Activated CD8-positive, alpha-beta memory T cell treated with anti-CD3 and anti-CD28 coated beads for 24 hours (primary cell): ENCODE measurements at regions not wholly inside any gene's neighbourhood (a gene's known extent, or its start where the extent isn't known, plus 50 kb on each side); places are given as distances from the start of the nearest gene placed in this dataset.
"Not testable (repeated sequence)": the region's sequence is repeated elsewhere in the genome, so short reads cannot be mapped to it uniquely, and the experiment has no call there.

Experiments
- DNase-seq: peaks from one replicate; pipeline ENCODE4 v3.0.0-alpha.2; 2020

DNA sequence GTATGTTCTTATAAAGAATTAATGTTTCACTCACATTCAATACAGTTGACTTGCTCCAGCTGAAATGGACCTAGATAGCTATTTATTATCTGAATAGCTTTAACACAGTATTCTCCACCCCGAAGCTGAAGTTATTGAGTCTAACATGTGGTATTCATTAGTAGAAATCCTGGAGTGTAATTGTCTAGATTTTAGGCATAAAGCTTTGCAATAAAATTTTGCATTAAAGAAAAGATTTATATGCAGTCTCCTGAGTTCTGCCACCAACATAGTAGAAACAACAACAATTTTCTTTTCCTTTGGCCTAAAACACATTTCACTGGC lies 90.2 kb upstream of the DCLK2 start:
- DNase-seq: no peak

DNA sequence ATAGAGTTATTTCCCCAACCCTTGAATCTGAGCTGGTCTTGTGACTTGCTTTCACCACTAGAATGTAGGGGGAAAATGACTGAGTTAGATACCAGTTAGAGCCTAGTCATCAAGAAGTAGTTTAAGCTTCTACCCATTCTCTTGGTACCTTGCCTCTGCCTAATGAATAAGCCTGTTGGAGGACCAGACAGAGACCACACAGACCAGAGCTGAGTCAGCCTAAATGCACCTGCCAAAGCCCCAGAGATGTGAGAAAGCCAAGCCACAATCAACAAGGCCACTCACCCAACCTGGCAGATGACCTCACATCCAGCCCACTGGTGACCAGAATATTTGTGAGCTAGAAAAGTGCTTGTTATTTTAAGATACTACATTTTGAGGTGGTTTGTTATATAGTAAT lies 85.2 kb upstream of the DCLK2 start:
- DNase-seq: no peak

DNA sequence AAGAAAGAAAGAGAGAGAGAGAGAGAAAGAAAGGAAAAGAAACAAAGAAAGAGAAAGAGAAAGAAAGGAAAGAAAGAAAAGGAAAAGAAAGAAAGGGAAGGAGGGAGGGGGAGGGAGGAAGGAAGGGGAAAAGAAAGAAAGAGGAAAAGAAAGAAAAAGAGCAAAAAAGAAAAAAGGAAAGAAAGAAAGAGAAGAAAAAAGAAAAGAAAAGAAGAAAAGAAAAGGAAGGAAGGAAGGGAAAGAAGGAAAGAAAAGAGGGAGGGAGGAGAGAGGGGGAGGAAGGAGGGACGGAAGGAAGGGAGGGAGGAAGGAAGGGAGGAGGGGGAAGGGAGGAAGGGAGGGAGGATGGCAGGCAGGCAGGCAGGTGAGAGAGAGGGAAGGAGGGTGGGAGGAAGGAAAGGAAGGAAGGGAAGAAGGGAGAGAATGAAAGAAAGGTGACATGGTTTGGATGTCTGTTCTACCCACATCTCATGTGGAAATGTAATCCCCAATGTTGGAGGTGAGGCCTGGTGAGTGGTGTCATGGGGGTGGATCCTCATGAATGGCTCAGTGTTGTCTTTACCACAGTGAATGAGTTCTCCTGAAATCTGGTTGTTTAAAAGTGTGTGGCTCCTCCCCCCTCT lies 83.0 kb upstream of the DCLK2 start:
- DNase-seq: no peak

DNA sequence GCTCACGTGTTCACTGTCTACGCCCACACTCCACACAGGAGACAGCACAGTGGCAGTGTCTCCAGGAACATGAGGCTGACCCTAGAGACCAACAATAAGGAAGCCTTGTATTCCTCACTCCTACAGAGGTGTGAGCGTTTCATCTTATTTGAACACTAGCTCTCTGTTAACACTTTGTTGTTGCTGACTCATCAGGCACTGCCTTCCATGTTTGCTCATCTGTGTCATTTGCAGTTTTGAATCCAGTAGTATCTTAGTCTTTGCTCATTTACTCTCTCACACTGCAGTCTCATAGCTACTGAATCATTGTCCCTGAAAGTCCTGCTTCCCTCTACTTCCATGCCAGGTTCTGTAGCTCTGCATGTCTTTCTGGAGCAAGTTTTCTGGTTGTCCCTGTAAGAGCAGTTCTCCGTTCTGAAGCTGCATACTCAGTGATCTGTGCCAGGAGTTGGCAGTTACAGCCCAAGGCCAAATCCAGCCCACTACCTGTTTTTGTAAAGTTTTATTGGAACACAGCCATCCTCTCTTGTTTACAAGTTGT lies 80.3 kb upstream of the DCLK2 start:
- DNase-seq: no peak

DNA sequence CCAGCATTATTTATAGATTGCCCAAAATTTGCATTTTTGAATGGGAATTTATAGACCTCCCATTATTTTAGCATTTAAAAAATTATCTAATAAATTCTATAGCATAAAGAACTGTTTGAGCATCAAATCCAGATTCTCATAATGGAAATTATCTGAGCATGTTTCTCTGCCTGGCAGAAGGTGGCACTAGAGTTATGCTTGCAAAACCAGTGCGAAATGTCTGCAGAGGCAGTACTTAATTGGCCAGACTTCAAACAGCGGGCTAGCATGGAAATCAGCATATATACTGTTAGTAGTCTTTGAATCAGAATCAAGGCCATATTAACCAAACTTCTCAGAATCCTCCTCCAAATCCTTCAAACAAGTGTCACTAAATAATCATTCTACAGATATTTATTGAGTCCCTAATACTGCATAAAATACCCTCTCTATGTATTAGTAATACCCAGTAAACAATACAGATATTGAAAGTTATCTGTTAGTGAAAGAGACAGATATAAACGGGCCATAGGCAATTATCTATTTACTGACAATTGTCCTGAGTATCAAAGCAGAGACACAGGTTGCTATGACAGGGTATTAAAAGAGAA lies 78.7 kb upstream of the DCLK2 start:
- DNase-seq: no peak

DNA sequence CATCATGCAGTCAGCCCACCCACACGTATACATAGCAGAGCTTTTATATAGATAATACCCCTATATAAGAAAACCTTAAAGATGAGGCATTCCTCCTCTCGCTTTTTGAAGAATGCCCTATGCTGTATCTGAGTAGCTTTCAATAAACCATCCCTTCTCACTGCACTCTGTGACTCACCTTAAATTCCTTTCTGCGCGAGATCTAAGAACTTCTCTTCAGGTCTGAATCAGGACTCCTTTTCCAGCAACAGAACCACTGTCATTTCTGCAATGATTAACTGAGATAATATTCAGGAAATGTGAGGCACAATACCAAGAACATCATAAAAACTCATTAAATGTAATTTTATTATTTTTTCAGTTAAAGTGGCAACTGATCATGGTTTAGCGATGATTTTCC lies 76.4 kb upstream of the DCLK2 start:
- no peak for DNase-seq

DNA sequence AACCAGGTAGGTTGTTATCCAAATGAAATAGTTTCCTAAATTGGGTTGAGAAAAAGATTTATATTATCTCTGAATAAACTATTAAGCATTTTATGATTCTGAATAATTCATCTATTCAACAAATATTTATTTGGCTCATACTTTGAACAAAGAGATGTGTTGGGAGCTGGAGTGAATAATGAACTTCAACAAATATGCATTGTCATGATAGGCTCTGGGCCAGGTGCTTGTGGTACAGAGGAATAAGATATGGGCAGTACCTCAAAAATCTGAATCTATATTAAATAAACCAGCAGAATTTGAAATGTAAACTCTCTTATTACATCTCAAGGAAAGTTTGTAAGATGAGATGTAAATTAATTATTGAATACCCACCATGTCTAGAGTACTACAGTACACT lies 75.7 kb upstream of the DCLK2 start:
- DNase-seq: no peak

DNA sequence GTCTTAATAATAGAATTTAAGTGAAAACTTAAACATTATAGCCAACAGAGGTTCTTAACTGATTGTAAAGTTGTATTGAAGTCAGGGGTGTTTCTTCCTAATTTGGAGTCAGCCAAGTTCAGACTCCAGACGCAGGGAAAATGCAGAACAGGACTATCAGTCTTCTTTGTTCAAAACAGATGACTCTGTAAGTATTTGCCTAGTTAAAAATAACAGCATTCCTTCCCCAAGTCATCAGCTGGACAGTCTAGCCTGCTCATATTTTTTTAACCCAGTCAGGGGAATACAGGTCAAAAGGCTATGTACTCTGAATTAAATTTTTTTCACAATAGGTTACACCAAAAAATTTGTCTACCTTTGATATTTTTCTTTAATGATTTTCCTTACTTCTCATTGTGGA lies 73.8 kb upstream of the DCLK2 start:
- no peak for DNase-seq

DNA sequence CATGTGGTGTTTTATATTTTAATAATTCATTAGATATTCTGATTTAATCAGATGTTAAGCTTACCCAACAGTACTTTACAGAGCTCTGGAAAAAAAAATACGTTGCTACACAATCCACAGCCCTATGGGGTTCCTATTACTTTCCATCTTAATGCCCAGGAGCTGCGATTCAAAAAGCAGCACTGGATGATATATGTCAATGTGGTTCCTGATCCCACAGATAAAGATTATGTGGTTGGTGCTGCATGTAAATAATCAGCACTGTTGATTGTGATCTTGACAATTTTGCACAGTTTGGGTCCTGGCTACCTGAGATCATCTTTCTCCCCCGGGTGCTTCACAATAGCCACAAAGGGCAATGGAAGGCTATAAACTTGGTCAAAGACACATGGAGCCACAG lies 72.7 kb upstream of the DCLK2 start:
- DNase-seq: no peak

DNA sequence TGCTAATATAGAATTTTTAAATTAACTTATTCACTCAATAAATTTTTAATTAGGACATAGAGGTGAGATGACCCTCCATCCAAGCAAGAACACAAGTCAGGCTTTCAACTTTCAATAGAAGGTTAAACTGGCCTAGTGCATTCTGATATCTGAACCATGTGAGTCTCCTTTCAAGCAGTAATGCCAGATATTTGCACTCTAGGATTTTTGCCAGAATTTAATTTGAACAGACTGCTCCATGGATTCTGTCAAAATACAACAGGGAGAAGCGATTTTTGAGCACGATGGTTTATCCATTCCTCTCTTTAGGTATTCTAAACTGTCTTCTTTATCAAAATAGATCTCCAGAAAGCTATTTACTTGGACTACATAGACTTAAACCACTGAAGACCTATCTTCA lies 72.0 kb upstream of the DCLK2 start:
- no peak for DNase-seq

DNA sequence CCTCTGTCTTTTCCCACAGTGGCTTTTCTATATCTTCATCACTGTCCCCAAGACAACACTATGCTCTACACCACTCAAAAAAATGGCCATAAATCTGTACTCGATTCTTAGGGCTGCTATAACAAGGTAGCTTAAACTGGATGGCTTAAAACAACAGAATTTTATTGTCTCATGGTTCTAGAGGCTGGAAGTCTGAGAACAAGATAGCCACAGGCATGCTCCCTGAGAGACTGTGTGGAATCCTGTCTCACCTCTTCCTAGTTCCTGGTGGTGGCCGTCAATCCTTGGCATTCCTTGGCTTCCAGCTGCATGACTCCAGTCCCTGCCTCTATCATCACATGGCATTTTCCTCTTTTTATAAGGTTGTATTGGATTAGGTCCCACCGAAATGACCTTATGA lies 70.7 kb upstream of the DCLK2 start:
- no peak for DNase-seq

DNA sequence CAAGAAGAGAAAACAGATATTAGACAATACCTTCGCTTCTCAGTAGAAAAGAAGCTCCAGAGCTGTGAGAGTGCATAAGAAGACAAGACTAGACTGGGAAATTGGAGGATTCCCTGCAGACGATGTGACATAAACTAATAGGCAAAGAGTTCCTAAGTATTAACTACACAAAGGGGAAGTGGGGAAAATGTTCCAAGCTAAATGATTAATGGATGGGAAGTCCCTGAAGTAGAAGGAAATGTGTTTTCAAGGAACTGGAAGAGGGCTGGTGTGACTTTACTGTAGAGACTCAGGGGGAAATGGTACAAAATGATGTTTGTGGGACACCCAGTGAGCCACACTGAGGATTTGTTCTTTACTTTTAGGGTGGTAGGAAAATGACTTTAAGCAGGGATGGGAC lies 69.7 kb upstream of the DCLK2 start:
- no peak for DNase-seq

DNA sequence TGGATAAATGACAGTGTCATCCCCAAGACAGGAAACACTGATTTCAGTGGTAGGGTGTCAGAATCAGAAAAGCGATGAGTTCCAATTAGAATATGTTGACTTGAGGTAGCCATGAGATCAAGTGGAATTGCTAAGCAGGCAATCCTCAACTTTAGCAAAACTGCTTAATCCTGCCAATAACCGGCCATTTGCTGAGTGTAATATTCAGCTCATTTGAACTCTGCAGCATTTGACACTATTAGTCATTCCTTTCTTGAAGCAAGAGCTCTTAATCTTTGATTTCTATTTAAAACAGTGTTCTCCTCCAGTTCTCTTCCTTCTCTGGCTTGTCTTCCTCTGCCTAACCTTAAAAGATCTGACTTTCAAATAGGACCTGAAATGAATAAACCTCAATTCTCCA lies 68.7 kb upstream of the DCLK2 start:
- no peak for DNase-seq

DNA sequence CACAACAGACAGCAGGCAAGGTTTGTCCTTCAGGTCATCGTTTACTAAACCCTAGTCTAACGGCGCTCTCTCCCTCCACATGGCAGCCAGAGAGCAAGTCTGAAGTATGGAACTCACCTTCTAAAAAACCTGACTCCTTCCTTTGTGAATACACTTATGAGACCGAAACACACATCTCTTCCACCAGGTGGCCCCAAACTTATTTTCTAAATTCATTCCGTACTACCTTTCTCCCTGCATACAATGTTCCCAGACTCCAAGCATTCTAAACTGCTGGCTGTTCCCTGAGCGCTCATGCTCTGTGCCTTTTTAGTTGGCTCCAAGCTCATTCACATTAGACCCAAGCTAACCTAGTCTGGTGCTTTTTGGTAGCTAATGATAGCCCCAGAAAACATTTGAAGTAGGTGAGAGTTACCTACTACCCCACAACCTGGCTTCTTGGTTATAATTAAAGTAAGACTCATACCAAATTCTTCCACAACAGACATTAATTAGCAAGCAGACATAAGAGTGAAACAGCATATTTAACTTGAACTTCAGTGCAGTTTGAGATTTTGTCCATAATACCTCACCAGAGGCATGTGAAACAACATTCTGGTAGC lies 67.6 kb upstream of the DCLK2 start:
- DNase-seq: no peak

DNA sequence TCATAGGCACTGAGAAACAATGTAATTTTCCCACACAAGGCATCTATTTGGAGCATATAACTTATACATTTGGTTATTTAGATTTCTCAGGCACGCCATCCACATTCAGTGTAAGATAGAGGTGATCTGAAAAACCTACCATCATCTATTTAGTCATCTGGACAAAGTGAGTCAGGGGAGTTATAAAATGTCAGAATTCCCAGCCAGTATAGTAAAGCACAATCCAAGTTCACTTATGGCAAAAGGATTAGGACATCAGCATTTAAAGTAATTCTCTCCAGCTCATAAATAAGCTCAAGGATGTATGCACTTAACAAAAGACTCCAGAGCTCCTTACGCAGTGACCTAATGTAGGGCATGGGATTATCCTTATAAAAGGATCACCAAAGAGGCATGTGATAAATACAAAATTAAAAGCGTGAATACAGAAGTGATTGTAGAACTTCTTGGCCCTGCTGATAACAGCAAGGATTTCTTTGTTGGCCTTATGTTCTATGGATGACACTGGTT lies 65.3 kb upstream of the DCLK2 start:
- DNase-seq: no peak

DNA sequence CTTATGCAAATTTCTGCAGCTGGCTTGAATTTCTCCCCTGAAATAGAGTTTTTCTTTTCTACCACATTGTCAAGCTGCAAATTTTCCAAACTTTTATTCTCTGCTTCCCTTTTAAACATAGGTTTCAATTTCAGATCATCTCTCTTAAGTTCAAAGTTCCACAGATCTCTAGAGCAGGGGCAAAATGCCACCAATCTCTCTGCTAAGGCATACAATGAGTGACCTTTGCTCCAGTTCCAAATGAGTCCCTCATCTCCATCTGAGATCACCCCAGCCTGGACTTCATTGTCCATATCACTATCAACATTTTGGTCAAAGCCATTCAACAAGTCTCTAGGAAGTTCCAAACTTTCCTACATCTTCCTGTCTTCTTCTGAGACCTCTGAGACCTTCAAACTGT lies 62.3 kb upstream of the DCLK2 start:
- DNase-seq: not testable (repeated sequence)

DNA sequence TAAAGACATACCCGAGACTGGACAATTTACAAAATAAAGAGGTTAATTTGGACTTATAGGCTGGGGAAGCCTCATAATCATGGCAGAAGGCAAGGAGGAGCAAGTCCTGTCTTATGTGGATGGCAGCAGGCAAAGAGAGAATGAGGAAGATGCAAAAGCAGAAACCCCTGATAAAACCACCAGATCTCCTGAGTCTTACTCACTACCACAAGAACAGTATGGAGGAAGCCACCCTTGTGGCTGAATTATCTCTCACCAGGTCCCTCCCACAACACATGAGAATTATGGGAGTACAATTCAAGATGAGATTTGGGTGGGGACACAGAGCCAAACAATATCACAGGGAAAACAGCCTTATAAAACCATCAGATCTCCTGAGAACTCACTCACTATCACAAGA lies 61.6 kb upstream of the DCLK2 start:
- not testable (repeated sequence) for DNase-seq

DNA sequence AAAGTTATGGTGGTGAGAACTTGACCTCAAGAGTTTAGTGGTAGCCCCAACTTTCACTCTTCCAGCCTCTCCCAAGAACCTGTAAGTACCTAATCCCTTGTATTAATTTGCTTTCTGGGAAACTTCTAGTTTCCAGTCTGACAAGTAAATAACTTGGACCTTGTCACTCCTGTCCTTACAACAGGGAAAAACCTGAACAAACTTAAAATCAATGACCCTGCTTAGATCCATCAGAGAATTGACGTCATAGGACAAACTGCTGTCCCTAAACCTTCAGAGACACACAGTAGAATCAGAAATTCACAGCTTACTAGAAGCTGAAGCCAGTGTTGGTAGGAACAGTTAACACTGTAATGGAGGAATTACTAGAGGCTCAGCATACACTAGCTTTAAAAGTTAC lies 60.0 kb upstream of the DCLK2 start:
- DNase-seq: no peak

DNA sequence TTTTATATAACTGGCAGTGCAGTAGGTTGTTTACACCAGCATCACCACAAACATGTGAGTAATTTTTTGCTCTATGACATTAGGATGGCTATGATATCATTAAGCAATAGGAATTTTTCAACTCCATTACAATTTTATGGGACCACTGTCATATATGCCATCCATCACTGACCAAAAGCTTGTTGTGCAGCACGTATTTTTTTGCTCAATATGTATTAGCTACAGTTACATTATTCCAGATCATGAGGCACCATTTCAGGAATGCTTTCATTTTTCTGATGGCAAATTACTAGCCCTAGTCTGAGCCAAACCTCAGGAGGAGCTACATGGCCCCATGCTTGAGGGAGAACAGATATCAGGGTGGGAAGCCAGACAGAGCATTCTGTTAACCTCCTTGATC lies 56.8 kb upstream of the DCLK2 start:
- DNase-seq: no peak

DNA sequence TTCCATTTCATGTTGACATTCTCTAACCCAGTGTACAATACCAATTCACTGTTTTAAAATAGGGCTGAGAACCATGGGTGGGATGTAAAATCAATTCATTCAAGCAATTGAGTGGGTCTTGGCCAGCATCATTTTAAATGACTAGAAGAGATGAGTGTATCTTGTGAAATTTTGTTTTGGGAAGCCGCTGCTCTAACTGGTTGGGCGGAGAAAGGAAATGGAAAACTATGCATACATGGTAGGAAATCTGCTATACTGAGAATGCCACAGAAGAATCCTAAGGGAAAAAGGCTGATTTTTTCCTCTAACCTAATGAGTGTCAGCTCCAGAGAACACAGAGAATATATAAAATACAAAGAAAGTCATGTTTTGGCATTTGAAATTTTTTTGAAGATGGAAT lies 54.8 kb upstream of the DCLK2 start:
- DNase-seq: no peak

DNA sequence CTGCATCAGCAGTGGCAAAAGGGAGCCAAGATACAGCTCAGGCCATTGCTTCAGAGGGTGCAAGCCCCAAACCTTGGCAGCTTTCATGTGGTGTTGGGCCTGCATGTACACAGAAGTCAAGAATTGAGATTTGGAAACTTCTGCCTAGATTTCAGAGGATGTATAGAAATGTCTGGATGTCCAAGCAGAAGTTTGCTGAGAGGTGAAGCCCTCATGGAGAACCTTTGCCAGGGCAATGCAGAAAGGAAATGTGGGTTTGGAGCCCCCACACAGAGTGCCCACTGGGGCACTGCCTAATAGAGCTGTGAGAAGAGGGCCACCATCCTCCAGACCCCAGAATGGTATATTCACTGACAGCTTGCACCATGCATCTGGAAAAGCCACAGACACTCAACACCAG lies 51.3 kb upstream of the DCLK2 start:
- not testable (repeated sequence) for DNase-seq
